ENCODE measurements at regions not wholly inside any gene's neighbourhood (a gene's known extent, or its start where the extent isn't known, plus 50 kb on each side); places are given as distances from the start of the nearest gene placed in this dataset.
"Not testable (repeated sequence)": the region's sequence is repeated elsewhere in the genome, so short reads cannot be mapped to it uniquely, and the experiment has no call there.

- no peak for TF ChIP-seq CTCF (IDR thresholded peaks at IDR 0.05; ENCODE audit: borderline replicate concordance)
- no peak for DNase-seq
- H3K9me3 ChIP-seq (replicated peaks): peaks cover 6% of the 10 kb centered on the region
- H3K36me3 ChIP-seq: no peaks in the 10 kb centered on the region
- H3K27ac ChIP-seq (replicated peaks): no peak overlapping the region
- H3K4me1 ChIP-seq: peaks cover 27% of the 10 kb centered on the region
- H3K4me3 ChIP-seq: no peak overlapping the region
- H3K27me3 ChIP-seq (ENCODE audit: low read depth): no peaks in the 10 kb centered on the region
- intact Hi-C loops (cut with micrococcal nuclease): no loop called here
These were observed 92.5 kb downstream of the FEM1C start for GRCh38 chr5:115452083-115452482.

GRCh38 chr5:115450741-115451140, 93.8 kb downstream of the FEM1C start:
- intact Hi-C loops (cut with micrococcal nuclease): no loop called here
- H3K27me3 ChIP-seq (ENCODE audit: low read depth): no peaks in the 10 kb centered on the region
- H3K9me3 ChIP-seq (replicated peaks): peaks cover 10% of the 10 kb centered on the region
- H3K4me3 ChIP-seq: no peak overlapping the region
- TF ChIP-seq CTCF (IDR thresholded peaks at IDR 0.05; ENCODE audit: borderline replicate concordance): no peak
- peak overlapping the region; percentile 25 for H3K27ac ChIP-seq (replicated peaks)
- DNase-seq: no peak
- no peaks in the 10 kb centered on the region for H3K36me3 ChIP-seq
- peaks cover 23% of the 10 kb centered on the region for H3K4me1 ChIP-seq

- H3K36me3 ChIP-seq; DNase-seq; H3K27ac ChIP-seq (replicated peaks); H3K4me3 ChIP-seq; H3K9me3 ChIP-seq (replicated peaks); intact Hi-C loops (cut with micrococcal nuclease); H3K27me3 ChIP-seq (ENCODE audit: low read depth): not testable (repeated sequence)
- peaks cover 10% of the 10 kb centered on the region for H3K4me1 ChIP-seq
These were observed 95.9 kb downstream of the FEM1C start for GRCh38 chr5:115448630-115449029.

GRCh38 chr5:115440782-115441451, 103.7 kb downstream of the FEM1C start:
- Histone ChIP-seq H3K27me3 (ENCODE audit: low read depth) (no peaks in the 10 kb centered on the region), H3K4me3 (no peak overlapping the region), H3K36me3 (no peaks in the 10 kb centered on the region), H3K27ac (replicated peaks) (no peak overlapping the region), H3K4me1 (peaks cover 5% of the 10 kb centered on the region), H3K9me3 (replicated peaks) (peaks cover 34% of the 10 kb centered on the region)
- DNase-seq: no peak
- TF ChIP-seq CTCF (IDR thresholded peaks at IDR 0.05; ENCODE audit: borderline replicate concordance): no peak
- intact Hi-C loops (cut with micrococcal nuclease): no loop called here

GRCh38 chr5:115439639-115440038, 104.9 kb downstream of the FEM1C start:
- Histone ChIP-seq H3K4me3 (no peak overlapping the region), H3K27ac (replicated peaks) (no peak overlapping the region), H3K27me3 (ENCODE audit: low read depth) (no peaks in the 10 kb centered on the region), H3K36me3 (no peaks in the 10 kb centered on the region), H3K9me3 (replicated peaks) (peaks cover 34% of the 10 kb centered on the region), H3K4me1 (peaks cover 18% of the 10 kb centered on the region)
- intact Hi-C loops (cut with micrococcal nuclease): no loop called here
- TF ChIP-seq CTCF (IDR thresholded peaks at IDR 0.05; ENCODE audit: borderline replicate concordance): no peak
- no peak for DNase-seq

GRCh38 chr5:115439042-115439441, 105.5 kb downstream of the FEM1C start:
- Histone ChIP-seq H3K36me3 (no peaks in the 10 kb centered on the region), H3K27me3 (ENCODE audit: low read depth) (no peaks in the 10 kb centered on the region), H3K4me3 (no peak overlapping the region), H3K9me3 (replicated peaks) (peaks cover 34% of the 10 kb centered on the region), H3K4me1 (peaks cover 21% of the 10 kb centered on the region), H3K27ac (replicated peaks) (no peak overlapping the region)
- intact Hi-C loops (cut with micrococcal nuclease): no loop called here
- no peak for DNase-seq
- TF ChIP-seq CTCF (IDR thresholded peaks at IDR 0.05; ENCODE audit: borderline replicate concordance): no peak
